Upper lobe of right lung (tissue), 1 donor: ENCODE measurements at regions not wholly inside any gene's neighbourhood (a gene's known extent, or its start where the extent isn't known, plus 50 kb on each side); places are given as distances from the start of the nearest gene placed in this dataset.

ENCODE experiments used
- ATAC-seq: fragments of 200-7000 bp; cut with Tn5 transposase; one replicate; pipeline ENCODE4 v1.9.1; 2020; ENCODE audit warnings: mild to moderate bottlenecking, moderate library complexity
- DNase-seq: peaks from one replicate; pipeline ENCODE4 v3.0.0-alpha.2; 2020
- H3K27ac ChIP-seq: fragments of 200-600 bp; one replicate; pipeline ENCODE4 v1.8.0; 2022
- H3K27me3 ChIP-seq: fragments of 200-600 bp; one replicate; pipeline ENCODE4 v1.8.0; 2022; ENCODE audit warnings: mild to moderate bottlenecking
- H3K36me3 ChIP-seq: fragments of 200-600 bp; one replicate; pipeline ENCODE4 v1.8.0; 2022
- H3K4me1 ChIP-seq: fragments of 200-600 bp; one replicate; pipeline ENCODE4 v1.8.0; 2022
- H3K4me3 ChIP-seq: fragments of 200-600 bp; one replicate; pipeline ENCODE4 v1.8.0; 2022; ENCODE audit warnings: mild to moderate bottlenecking
- H3K9me3 ChIP-seq: fragments of 200-600 bp; one replicate; pipeline ENCODE4 v1.8.0; 2022
- CTCF ChIP-seq: fragments of 200-600 bp; IDR thresholded peaks from one replicate; pipeline ENCODE4 v1.8.0; 2022; ENCODE audit warnings: antibody characterized with exemption
- intact Hi-C: fragments of 100-400 bp; cut with DNase I; formaldehyde crosslinking; loops from one replicate; pipeline ENCODE4 v1.11.0; 2022
- donor health status: DM: no; HTN: yes; CAD: no; lungs with severe emphysema.

- no peaks in the 10 kb centered on the region for H3K36me3 ChIP-seq
- H3K4me1 ChIP-seq = no peaks in the 10 kb centered on the region
- no peaks in the 10 kb centered on the region for H3K9me3 ChIP-seq
- no peak for TF ChIP-seq CTCF
- H3K27ac ChIP-seq = no peak overlapping the region
- no peak overlapping the region for H3K4me3 ChIP-seq
- no peaks in the 10 kb centered on the region for H3K27me3 ChIP-seq
- DNase-seq = no peak
- intact Hi-C loops = no loop called here
- no peak for ATAC-seq
Observed at GRCh38 chr15:70178335-70179084, 80.8 kb upstream of the TLE3 start.

- H3K4me3 ChIP-seq = no peak overlapping the region
- ATAC-seq (no peak), DNase-seq (peak; percentile 13)
- H3K36me3 ChIP-seq = no peaks in the 10 kb centered on the region
- no peaks in the 10 kb centered on the region for H3K27me3 ChIP-seq
- no peaks in the 10 kb centered on the region for H3K4me1 ChIP-seq
- H3K27ac ChIP-seq = no peak overlapping the region
- intact Hi-C loops = no loop called here
- H3K9me3 ChIP-seq = no peaks in the 10 kb centered on the region
- no peak for TF ChIP-seq CTCF
Observed at GRCh38 chr15:70172566-70173225, 75.0 kb upstream of the TLE3 start.

GRCh38 chr15:70172124-70172523 is 74.4 kb upstream of the TLE3 start:
- no peak for TF ChIP-seq CTCF
- Histone ChIP-seq H3K27ac (no peak overlapping the region), H3K4me3 (no peak overlapping the region), H3K9me3 (no peaks in the 10 kb centered on the region), H3K4me1 (no peaks in the 10 kb centered on the region), H3K27me3 (no peaks in the 10 kb centered on the region), H3K36me3 (no peaks in the 10 kb centered on the region)
- no peak for ATAC-seq
- peak; percentile 36 for DNase-seq
- intact Hi-C loops = no loop called here

- DNase-seq (no peak), ATAC-seq (no peak)
- Histone ChIP-seq H3K36me3 (no peaks in the 10 kb centered on the region), H3K4me1 (no peaks in the 10 kb centered on the region), H3K27ac (no peak overlapping the region), H3K4me3 (no peak overlapping the region), H3K27me3 (no peaks in the 10 kb centered on the region), H3K9me3 (no peaks in the 10 kb centered on the region)
- intact Hi-C loops = no loop called here
- TF ChIP-seq CTCF = no peak
Observed at GRCh38 chr15:70171256-70171886, 73.7 kb upstream of the TLE3 start.

GRCh38 chr15:70170096-70170699 is 72.5 kb upstream of the TLE3 start:
- Histone ChIP-seq H3K4me3 (no peak overlapping the region), H3K4me1 (peaks cover 9% of the 10 kb centered on the region), H3K27ac (no peak overlapping the region), H3K36me3 (no peaks in the 10 kb centered on the region), H3K9me3 (no peaks in the 10 kb centered on the region), H3K27me3 (no peaks in the 10 kb centered on the region)
- no peak for TF ChIP-seq CTCF
- ATAC-seq = no peak
- intact Hi-C loops = no loop called here
- peak; percentile 53 for DNase-seq
